Neural progenitor cell (in vitro differentiated cells): ENCODE measurements at regions not wholly inside any gene's neighbourhood (a gene's known extent, or its start where the extent isn't known, plus 50 kb on each side); places are given as distances from the start of the nearest gene placed in this dataset.

Experiments used
- DNase-seq: peaks from one replicate; pipeline ENCODE4 v3.0.0-alpha.2; 2016; ENCODE audit warnings: low spot score
- H2AFZ ChIP-seq: fragments of 200-600 bp; sonication (generic); replicated peaks from 2 replicates; pipeline ENCODE4 v1.6.1; 2016; ENCODE audit warnings: antibody characterized with exemption
- H3F3A ChIP-seq: fragments of 200-600 bp; sonication (generic); 2 replicates; pipeline ENCODE4 v1.6.1; 2016; ENCODE audit warnings: antibody characterized with exemption, low read depth
- H3K27ac ChIP-seq: fragments of 200-600 bp; sonication (generic); 2 replicates; pipeline ENCODE4 v1.5.1; 2016; ENCODE audit warnings: mild to moderate bottlenecking
- H3K27me3 ChIP-seq: fragments of 200-600 bp; sonication (generic); 2 replicates; pipeline ENCODE4 v1.6.1; 2016; ENCODE audit warnings: mild to moderate bottlenecking, moderate library complexity
- H3K36me3 ChIP-seq: fragments of 200-600 bp; sonication (generic); 2 replicates; pipeline ENCODE4 v1.5.1; 2016
- H3K4me1 ChIP-seq: fragments of 200-600 bp; sonication (generic); 2 replicates; pipeline ENCODE4 v1.6.1; 2016; ENCODE audit warnings: mixed run types
- H3K4me2 ChIP-seq: fragments of 200-600 bp; sonication (generic); 2 replicates; pipeline ENCODE4 v1.6.1; 2016
- H3K4me3 ChIP-seq: fragments of 200-600 bp; sonication (generic); 2 replicates; pipeline ENCODE4 v1.5.1; 2016
- H3K79me2 ChIP-seq: fragments of 200-600 bp; sonication (generic); 2 replicates; pipeline ENCODE4 v1.6.1; 2016; ENCODE audit warnings: low read depth
- H3K9ac ChIP-seq: fragments of 200-600 bp; sonication (generic); 2 replicates; pipeline ENCODE4 v1.6.1; 2016
- H3K9me3 ChIP-seq: fragments of 200-600 bp; sonication (generic); 2 replicates; pipeline ENCODE4 v1.5.1; 2016; ENCODE audit warnings: low read depth
- H4K20me1 ChIP-seq: fragments of 200-600 bp; sonication (generic); 2 replicates; pipeline ENCODE4 v1.6.1; 2016; ENCODE audit warnings: low read depth
- H3K27ac Mint-ChIP-seq: 3 replicates; pipeline ENCODE4 v1.8.0; 2021; ENCODE audit warnings: mixed read lengths
- H3K27me3 Mint-ChIP-seq: 2 replicates; pipeline ENCODE4 v1.8.0; 2022; ENCODE audit warnings: low read depth, mild to moderate bottlenecking, inconsistent platforms, moderate library complexity, mixed read lengths; ENCODE audit not compliant: insufficient read depth
- H3K36me3 Mint-ChIP-seq: 3 replicates; pipeline ENCODE4 v1.8.0; 2021; ENCODE audit warnings: mixed read lengths
- H3K4me1 Mint-ChIP-seq: 3 replicates; pipeline ENCODE4 v1.8.0; 2021; ENCODE audit warnings: mixed read lengths
- H3K4me3 Mint-ChIP-seq: 3 replicates; pipeline ENCODE4 v1.8.0; 2021; ENCODE audit warnings: mild to moderate bottlenecking, moderate library complexity, mixed read lengths
- H3K9me3 Mint-ChIP-seq: 3 replicates; pipeline ENCODE4 v1.8.0; 2020; ENCODE audit warnings: mixed read lengths
- EZH2 ChIP-seq: fragments of 200-600 bp; sonication (generic); IDR thresholded peaks from 2 replicates; pipeline ENCODE4 v1.6.1; 2017; ENCODE audit warnings: antibody characterized with exemption, mild to moderate bottlenecking, moderate library complexity
- EZH2phosphoT487 ChIP-seq: fragments of 200-600 bp; sonication (generic); IDR thresholded peaks from 2 replicates; pipeline ENCODE4 v1.6.1; 2017; ENCODE audit warnings: antibody characterized with exemption
- TF ChIP-seq, protein P1 (sequence below): fragments of 200-600 bp; sonication (generic); IDR thresholded peaks from 2 replicates; pipeline ENCODE4 v1.5.1; 2017; ENCODE audit warnings: antibody characterized with exemption, mild to moderate bottlenecking

GRCh38 chr2:180370511-180371205 is 363.6 kb upstream of the CWC22 start:
- TF ChIP-seq EZH2 (no peak), EZH2phosphoT487 (no peak)
- TF ChIP-seq, protein P1, sequence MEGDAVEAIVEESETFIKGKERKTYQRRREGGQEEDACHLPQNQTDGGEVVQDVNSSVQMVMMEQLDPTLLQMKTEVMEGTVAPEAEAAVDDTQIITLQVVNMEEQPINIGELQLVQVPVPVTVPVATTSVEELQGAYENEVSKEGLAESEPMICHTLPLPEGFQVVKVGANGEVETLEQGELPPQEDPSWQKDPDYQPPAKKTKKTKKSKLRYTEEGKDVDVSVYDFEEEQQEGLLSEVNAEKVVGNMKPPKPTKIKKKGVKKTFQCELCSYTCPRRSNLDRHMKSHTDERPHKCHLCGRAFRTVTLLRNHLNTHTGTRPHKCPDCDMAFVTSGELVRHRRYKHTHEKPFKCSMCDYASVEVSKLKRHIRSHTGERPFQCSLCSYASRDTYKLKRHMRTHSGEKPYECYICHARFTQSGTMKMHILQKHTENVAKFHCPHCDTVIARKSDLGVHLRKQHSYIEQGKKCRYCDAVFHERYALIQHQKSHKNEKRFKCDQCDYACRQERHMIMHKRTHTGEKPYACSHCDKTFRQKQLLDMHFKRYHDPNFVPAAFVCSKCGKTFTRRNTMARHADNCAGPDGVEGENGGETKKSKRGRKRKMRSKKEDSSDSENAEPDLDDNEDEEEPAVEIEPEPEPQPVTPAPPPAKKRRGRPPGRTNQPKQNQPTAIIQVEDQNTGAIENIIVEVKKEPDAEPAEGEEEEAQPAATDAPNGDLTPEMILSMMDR, result no peak

GRCh38 chr2:180368881-180369280 is 361.8 kb upstream of the CWC22 start:
- Histone ChIP-seq H3K4me3 (no peak overlapping the region), H3K27ac (no peak overlapping the region), H3K4me1 (no peaks in the 10 kb centered on the region), H3K27me3 (no peaks in the 10 kb centered on the region), H3K79me2 (no peaks in the 10 kb centered on the region), H3K9me3 (no peaks in the 10 kb centered on the region), H3K36me3 (no peaks in the 10 kb centered on the region), H3K9ac (no peak overlapping the region), H3F3A (no peaks in the 10 kb centered on the region), H4K20me1 (no peaks in the 10 kb centered on the region), H2AFZ (no peak overlapping the region), H3K4me2 (no peak overlapping the region)
- Mint-ChIP-seq H3K27me3 (peaks cover 2% of the 10 kb centered on the region), H3K27ac (no peak overlapping the region), H3K4me3 (no peak overlapping the region), H3K36me3 (no peaks in the 10 kb centered on the region), H3K9me3 (no peaks in the 10 kb centered on the region), H3K4me1 (no peaks in the 10 kb centered on the region)
- TF ChIP-seq, protein P1, result no peak
- no peak for TF ChIP-seq EZH2
- TF ChIP-seq EZH2phosphoT487, result no peak
- DNase-seq, result no peak

More at GRCh38 chr2:180370511-180371205, 363.6 kb upstream of the CWC22 start:
- Histone ChIP-seq H2AFZ (no peak overlapping the region), H3K9me3 (no peaks in the 10 kb centered on the region), H3K27ac (no peak overlapping the region), H3K4me3 (no peak overlapping the region), H3K27me3 (no peaks in the 10 kb centered on the region), H3K79me2 (no peaks in the 10 kb centered on the region), H4K20me1 (no peaks in the 10 kb centered on the region), H3K36me3 (no peaks in the 10 kb centered on the region), H3F3A (no peaks in the 10 kb centered on the region), H3K9ac (no peak overlapping the region), H3K4me1 (no peaks in the 10 kb centered on the region), H3K4me2 (no peak overlapping the region)
- Mint-ChIP-seq H3K36me3 (no peaks in the 10 kb centered on the region), H3K27me3 (peaks cover 2% of the 10 kb centered on the region), H3K9me3 (no peaks in the 10 kb centered on the region), H3K4me3 (no peak overlapping the region), H3K4me1 (no peaks in the 10 kb centered on the region), H3K27ac (no peak overlapping the region)
- no peak for DNase-seq

DNA sequence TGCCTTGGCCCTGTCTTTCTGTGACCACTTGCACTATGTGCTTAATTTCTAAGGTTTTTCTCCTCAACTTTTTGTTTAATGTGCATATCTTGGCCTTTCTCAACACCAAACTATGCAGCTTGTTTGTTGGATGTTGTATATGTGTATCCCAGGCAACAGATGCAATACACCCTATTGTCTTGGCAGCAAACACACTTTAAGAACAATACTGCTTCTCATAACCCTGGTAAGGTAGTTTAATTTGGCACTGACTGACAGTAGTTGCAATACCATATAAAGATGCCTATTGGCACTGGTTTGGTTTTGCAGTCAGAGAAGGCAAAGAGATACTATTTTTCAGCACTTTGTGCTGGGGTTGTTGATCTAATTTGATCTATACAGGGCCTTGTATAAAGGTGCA is 360.7 kb upstream of the CWC22 start:
- Histone ChIP-seq H2AFZ (no peak overlapping the region), H3K27me3 (no peaks in the 10 kb centered on the region), H3K9ac (no peak overlapping the region), H3K27ac (no peak overlapping the region), H3K79me2 (no peaks in the 10 kb centered on the region), H3K9me3 (no peaks in the 10 kb centered on the region), H3K4me2 (no peak overlapping the region), H3F3A (no peaks in the 10 kb centered on the region), H3K4me1 (no peaks in the 10 kb centered on the region), H3K4me3 (no peak overlapping the region), H4K20me1 (no peaks in the 10 kb centered on the region), H3K36me3 (no peaks in the 10 kb centered on the region)
- Mint-ChIP-seq H3K4me1 (no peaks in the 10 kb centered on the region), H3K4me3 (no peak overlapping the region), H3K27me3 (peaks cover 2% of the 10 kb centered on the region), H3K27ac (no peak overlapping the region), H3K9me3 (no peaks in the 10 kb centered on the region), H3K36me3 (no peaks in the 10 kb centered on the region)
- TF ChIP-seq EZH2phosphoT487 (no peak), EZH2 (no peak)
- TF ChIP-seq, protein P1, result no peak
- no peak for DNase-seq
